NT2/D1 (cell line): ENCODE measurements at regions not wholly inside any gene's neighbourhood (a gene's known extent, or its start where the extent isn't known, plus 50 kb on each side); places are given as distances from the start of the nearest gene placed in this dataset.

Source experiments
- DNase-seq: peaks from one replicate; pipeline ENCODE4 v3.0.0-alpha.2; 2011; ENCODE audit warnings: low read depth, low spot score
- H3K27me3 ChIP-seq: 2 replicates; pipeline ENCODE4 v1.6.0; 2011; ENCODE audit warnings: mild to moderate bottlenecking; ENCODE audit not compliant: insufficient read length, insufficient read depth
- H3K36me3 ChIP-seq: 2 replicates; pipeline ENCODE4 v1.6.1; 2011; ENCODE audit warnings: mild to moderate bottlenecking, low read length, mixed read lengths; ENCODE audit not compliant: insufficient read depth, insufficient read length
- H3K4me1 ChIP-seq: 2 replicates; pipeline ENCODE4 v1.5.1; 2011; ENCODE audit not compliant: insufficient read depth, insufficient read length
- H3K4me3 ChIP-seq: 2 replicates; pipeline ENCODE4 v1.5.1; 2011; ENCODE audit warnings: low read depth; ENCODE audit not compliant: insufficient read length
- H3K9ac ChIP-seq: 2 replicates; pipeline ENCODE4 v1.6.0; 2011; ENCODE audit warnings: low read depth; ENCODE audit not compliant: insufficient read length
- H3K9me3 ChIP-seq: 2 replicates; pipeline ENCODE4 v1.5.1; 2011; ENCODE audit warnings: mild to moderate bottlenecking, low read length; ENCODE audit not compliant: insufficient read depth
- SUZ12 ChIP-seq: IDR thresholded peaks from 2 replicates; pipeline ENCODE4 v1.6.1; 2011; ENCODE audit not compliant: insufficient read length, insufficient read depth; ENCODE audit errors: extremely low read depth
- YY1 ChIP-seq: IDR thresholded peaks from 2 replicates; pipeline ENCODE4 v1.6.1; 2011; ENCODE audit not compliant: insufficient read length, insufficient read depth
- ZNF274 ChIP-seq: IDR thresholded peaks from 2 replicates; pipeline ENCODE4 v1.6.1; 2011; ENCODE audit warnings: mild to moderate bottlenecking, low read depth, low read length

DNA sequence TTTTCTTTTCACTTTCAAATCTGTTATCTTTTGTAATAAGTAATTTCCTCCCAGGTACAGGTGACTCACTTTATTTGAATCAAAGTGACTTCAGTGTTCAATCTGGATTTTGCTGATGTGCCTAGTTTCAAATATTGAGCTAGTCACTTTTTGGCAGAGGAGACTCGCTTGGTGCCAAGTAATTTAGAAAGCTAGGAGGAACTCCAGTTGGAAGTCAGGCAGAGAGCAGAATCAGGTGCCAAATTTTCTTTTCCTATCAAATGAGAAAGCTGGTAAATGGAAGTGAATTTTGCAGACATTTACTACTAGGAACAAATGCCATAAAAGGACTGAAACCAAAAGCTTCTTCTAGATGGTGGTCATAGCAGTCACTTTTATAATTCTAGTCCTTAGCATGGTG is 656.0 kb upstream of the KIF2B start:
- Histone ChIP-seq H3K27me3 (no peaks in the 10 kb centered on the region), H3K9ac (no peak overlapping the region), H3K4me3 (no peak overlapping the region), H3K4me1 (no peaks in the 10 kb centered on the region), H3K9me3 (no peaks in the 10 kb centered on the region), H3K36me3 (no peaks in the 10 kb centered on the region)
- DNase-seq = no peak
- TF ChIP-seq SUZ12 = no peak
- no peak for TF ChIP-seq YY1
- no peak for TF ChIP-seq ZNF274

DNA sequence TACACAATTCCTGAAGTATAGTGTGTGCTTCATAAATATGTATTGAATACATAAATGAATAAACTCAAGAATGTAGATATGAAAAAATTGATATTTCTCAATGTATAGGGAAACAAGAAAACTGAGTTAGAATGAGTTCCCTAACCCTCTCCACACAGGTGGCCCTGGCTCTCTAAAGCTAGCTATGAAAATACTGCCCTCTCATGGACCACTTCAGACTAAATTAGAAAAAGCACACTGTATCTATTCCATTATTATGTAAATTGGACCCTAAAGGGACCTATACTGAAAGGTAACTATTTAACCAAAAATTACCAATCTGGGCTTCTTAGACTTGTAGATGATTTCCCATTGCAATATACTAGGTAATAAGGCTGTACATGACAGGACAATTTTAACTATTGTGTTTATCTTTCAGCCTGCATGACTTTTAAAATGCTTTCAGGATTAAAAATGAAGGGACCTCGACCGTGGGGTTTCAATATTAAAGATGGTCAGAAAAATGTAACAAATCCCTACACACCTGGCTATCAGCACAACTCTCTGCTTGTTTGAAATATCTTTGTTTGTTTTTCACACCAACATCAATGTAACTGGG is 672.5 kb upstream of the KIF2B start:
- TF ChIP-seq SUZ12 (no peak), YY1 (no peak), ZNF274 (no peak)
- peak; percentile 1 for DNase-seq
- H3K9me3 ChIP-seq = no peaks in the 10 kb centered on the region
- no peaks in the 10 kb centered on the region for H3K4me1 ChIP-seq
- H3K27me3 ChIP-seq = no peaks in the 10 kb centered on the region
- no peak overlapping the region for H3K9ac ChIP-seq
- no peak overlapping the region for H3K4me3 ChIP-seq
- no peaks in the 10 kb centered on the region for H3K36me3 ChIP-seq

DNA sequence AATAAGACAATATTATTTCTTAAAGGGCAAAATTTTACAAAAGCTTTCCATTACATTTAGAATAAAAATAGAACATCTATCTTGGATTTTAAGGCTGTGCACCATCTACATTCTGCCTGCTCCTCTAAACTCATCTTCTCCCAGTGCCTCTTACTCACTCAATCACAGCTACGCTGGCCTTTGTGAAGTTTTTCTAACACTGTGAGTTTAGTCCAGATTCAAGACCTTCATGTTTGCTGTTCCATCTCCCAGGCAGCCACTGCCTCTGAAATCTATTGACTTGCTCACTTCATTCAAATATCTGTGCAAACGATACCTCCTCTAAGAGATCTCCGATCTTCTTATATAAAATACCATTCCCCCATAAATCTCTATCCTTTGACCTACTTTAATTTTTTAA is 673.4 kb upstream of the KIF2B start:
- TF ChIP-seq ZNF274 = no peak
- TF ChIP-seq YY1 = no peak
- TF ChIP-seq SUZ12 = no peak
- Histone ChIP-seq H3K9ac (no peak overlapping the region), H3K27me3 (no peaks in the 10 kb centered on the region), H3K4me1 (no peaks in the 10 kb centered on the region), H3K4me3 (no peak overlapping the region), H3K9me3 (no peaks in the 10 kb centered on the region), H3K36me3 (no peaks in the 10 kb centered on the region)
- no peak for DNase-seq

DNA sequence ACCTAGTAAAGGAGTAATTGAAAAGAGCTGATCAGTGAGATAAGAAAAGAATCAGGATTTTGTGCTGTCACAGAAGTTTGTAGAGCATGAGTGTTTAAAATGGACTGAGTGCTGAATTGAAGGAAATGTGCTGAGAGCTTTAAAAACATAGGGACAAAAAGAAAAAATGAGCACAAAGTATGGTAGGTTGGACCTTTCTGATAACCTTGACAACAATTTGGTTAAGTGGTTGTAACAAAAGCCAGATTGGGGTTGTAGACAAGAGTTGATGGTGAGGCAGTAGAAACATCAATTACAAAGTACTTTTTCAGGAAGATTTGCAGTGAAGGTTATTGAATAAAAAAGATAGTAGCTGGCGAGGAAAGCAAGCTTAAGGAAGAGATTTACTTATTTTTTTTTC is 674.7 kb upstream of the KIF2B start:
- H3K36me3 ChIP-seq = no peaks in the 10 kb centered on the region
- H3K9me3 ChIP-seq = no peaks in the 10 kb centered on the region
- no peak overlapping the region for H3K4me3 ChIP-seq
- no peak for DNase-seq
- no peaks in the 10 kb centered on the region for H3K27me3 ChIP-seq
- TF ChIP-seq ZNF274 (no peak), YY1 (no peak), SUZ12 (no peak)
- H3K4me1 ChIP-seq = no peaks in the 10 kb centered on the region
- no peak overlapping the region for H3K9ac ChIP-seq

DNA sequence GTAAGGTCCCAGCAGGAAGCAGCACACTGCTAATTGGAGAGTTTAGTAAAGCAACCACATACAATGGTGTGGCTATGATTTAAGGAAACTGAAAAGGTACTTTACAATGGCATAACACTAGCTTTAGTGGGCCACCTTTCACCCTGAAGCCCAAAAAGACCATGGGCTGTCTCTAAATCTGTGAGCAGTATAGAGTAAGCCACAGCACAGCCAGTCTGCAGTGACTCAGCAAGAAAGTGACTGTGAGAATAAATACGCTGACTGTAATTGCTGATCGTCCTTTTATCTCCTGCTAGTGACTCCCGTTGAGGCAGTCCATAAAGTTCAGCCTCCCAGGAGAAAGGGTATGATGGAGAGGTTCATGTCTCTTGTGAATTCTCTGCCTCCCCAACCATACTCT is 679.8 kb upstream of the KIF2B start:
- DNase-seq = peak; percentile 1
- H3K27me3 ChIP-seq = no peaks in the 10 kb centered on the region

DNA sequence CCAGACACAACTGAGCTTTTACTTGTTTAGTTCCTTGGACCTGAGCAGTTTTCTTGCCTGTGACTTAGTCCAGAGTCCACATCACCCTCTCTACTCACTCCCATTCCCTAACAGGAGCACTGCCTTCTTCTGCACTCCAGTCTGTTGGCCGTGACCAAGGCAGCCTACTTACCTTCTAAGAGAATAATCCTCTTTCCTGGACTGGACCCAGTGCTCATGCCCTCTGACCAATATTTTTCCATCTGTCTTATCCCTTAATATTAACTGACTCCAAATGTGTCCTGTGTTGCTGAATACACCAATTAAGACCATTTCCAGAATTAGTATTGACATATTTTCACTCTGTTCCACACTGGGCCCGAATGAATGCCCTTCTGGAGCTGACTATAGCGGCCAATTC is 681.0 kb upstream of the KIF2B start:
- Histone ChIP-seq H3K36me3 (no peaks in the 10 kb centered on the region), H3K27me3 (no peaks in the 10 kb centered on the region), H3K4me1 (no peaks in the 10 kb centered on the region), H3K9ac (no peak overlapping the region), H3K4me3 (no peak overlapping the region), H3K9me3 (no peaks in the 10 kb centered on the region)
- no peak for TF ChIP-seq SUZ12
- TF ChIP-seq YY1 = no peak
- no peak for TF ChIP-seq ZNF274
- DNase-seq = no peak

More for the DNA sequence above, 679.8 kb upstream of the KIF2B start:
- Histone ChIP-seq H3K9ac (no peak overlapping the region), H3K4me3 (no peak overlapping the region), H3K36me3 (no peaks in the 10 kb centered on the region), H3K9me3 (no peaks in the 10 kb centered on the region), H3K4me1 (no peaks in the 10 kb centered on the region)
- TF ChIP-seq YY1 = no peak
- no peak for TF ChIP-seq ZNF274
- no peak for TF ChIP-seq SUZ12

DNA sequence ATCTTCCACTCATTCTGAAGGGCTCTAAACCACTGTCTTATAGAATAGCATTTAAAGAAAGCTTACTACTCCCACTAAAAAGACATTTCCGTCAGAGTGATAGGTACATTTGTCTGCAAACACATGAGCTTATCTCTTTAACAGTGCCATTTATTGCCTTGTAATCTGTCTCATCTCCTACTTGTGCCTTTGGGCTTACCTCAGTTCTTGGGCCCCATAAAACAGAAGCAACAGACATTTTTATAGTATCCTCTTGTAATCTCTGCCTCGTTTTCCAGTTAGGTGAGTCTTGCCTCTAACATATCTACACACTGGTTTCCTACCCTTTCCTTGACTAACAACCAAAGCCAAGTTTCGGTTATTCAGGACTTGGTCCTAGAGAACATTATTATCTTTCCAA is 681.4 kb upstream of the KIF2B start:
- no peak overlapping the region for H3K4me3 ChIP-seq
- no peaks in the 10 kb centered on the region for H3K9me3 ChIP-seq
- no peaks in the 10 kb centered on the region for H3K27me3 ChIP-seq
- no peak for DNase-seq
- TF ChIP-seq ZNF274 (no peak), SUZ12 (no peak), YY1 (no peak)
- no peaks in the 10 kb centered on the region for H3K4me1 ChIP-seq
- no peaks in the 10 kb centered on the region for H3K36me3 ChIP-seq
- H3K9ac ChIP-seq = no peak overlapping the region

- no peak for DNase-seq
- Histone ChIP-seq H3K4me3 (no peak overlapping the region), H3K4me1 (no peaks in the 10 kb centered on the region), H3K9ac (no peak overlapping the region), H3K9me3 (no peaks in the 10 kb centered on the region), H3K27me3 (no peaks in the 10 kb centered on the region), H3K36me3 (no peaks in the 10 kb centered on the region)
- TF ChIP-seq ZNF274 (no peak), SUZ12 (no peak), YY1 (no peak)
Measured at GRCh38 chr17:53137869-53138268, 684.9 kb upstream of the KIF2B start.
